ENCODE measurements at regions not wholly inside any gene's neighbourhood (a gene's known extent, or its start where the extent isn't known, plus 50 kb on each side); places are given as distances from the start of the nearest gene placed in this dataset.

GRCh38 chrX:5724123-5724522 is 504.5 kb downstream of the NLGN4X start:
- in situ Hi-C loops (cut with MboI; ENCODE audit: low pct_unique_long_range_greater_than_20kb, low sequenced_read_pairs, unreplicated experiment), result no loop called here
- TF ChIP-seq, protein P1, sequence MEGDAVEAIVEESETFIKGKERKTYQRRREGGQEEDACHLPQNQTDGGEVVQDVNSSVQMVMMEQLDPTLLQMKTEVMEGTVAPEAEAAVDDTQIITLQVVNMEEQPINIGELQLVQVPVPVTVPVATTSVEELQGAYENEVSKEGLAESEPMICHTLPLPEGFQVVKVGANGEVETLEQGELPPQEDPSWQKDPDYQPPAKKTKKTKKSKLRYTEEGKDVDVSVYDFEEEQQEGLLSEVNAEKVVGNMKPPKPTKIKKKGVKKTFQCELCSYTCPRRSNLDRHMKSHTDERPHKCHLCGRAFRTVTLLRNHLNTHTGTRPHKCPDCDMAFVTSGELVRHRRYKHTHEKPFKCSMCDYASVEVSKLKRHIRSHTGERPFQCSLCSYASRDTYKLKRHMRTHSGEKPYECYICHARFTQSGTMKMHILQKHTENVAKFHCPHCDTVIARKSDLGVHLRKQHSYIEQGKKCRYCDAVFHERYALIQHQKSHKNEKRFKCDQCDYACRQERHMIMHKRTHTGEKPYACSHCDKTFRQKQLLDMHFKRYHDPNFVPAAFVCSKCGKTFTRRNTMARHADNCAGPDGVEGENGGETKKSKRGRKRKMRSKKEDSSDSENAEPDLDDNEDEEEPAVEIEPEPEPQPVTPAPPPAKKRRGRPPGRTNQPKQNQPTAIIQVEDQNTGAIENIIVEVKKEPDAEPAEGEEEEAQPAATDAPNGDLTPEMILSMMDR (IDR thresholded peaks at IDR 0.05; ENCODE audit: extremely low read depth, insufficient read depth, missing control alignments), result no peak
- no peak for DNase-seq (ENCODE audit: low spot score)

DNA sequence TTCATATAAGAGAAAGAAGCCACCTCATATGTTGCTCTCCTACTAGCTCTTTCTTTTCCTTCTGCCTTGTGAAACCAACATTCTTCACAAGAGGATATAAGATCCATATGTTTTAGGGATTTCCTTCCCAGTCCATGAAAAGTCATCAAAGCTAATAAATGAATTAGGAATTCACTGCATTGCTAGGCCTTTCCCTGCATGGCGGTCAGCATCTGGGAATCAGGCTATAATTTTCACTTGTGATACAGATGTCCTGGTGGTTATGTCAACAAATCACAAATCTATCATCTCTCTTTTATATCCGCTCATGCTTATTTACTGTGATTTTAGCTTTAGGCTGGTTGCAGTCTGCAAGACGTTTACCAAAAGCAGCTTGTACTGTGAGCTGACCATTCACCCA is 510.0 kb downstream of the NLGN4X start:
- no peak for DNase-seq (ENCODE audit: low spot score)
- in situ Hi-C loops (cut with MboI; ENCODE audit: low pct_unique_long_range_greater_than_20kb, low sequenced_read_pairs, unreplicated experiment), result no loop called here

DNA sequence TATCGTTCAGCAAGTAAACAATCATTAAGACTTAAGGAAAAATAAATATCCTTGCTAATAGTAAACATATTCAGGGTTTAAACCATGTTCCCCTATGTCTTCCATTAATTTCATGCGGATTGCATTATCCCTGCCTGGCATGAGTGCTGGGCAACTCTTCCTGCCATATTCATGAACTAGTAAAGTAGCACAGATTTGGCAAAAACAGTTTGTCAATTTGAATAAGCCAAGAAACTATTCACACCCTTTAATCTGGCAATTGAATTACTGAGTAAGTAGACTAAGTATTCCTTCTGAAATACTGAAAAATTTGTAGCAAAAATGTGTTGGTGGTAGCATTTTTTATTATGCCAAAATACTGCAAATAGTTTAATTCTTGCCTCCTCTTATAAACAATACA is 512.0 kb downstream of the NLGN4X start:
- TF ChIP-seq, protein P1 (IDR thresholded peaks at IDR 0.05; ENCODE audit: extremely low read depth, insufficient read depth, missing control alignments), result no peak
- DNase-seq (ENCODE audit: low spot score), result no peak
- in situ Hi-C loops (cut with MboI; ENCODE audit: low pct_unique_long_range_greater_than_20kb, low sequenced_read_pairs, unreplicated experiment), result no loop called here

More for the DNA sequence above, 510.0 kb downstream of the NLGN4X start:
- TF ChIP-seq, protein P1 (IDR thresholded peaks at IDR 0.05; ENCODE audit: extremely low read depth, insufficient read depth, missing control alignments), result no peak

GRCh38 chrX:5708251-5708650 is 520.4 kb downstream of the NLGN4X start:
- TF ChIP-seq, protein P1 (IDR thresholded peaks at IDR 0.05; ENCODE audit: extremely low read depth, insufficient read depth, missing control alignments), result no peak
- in situ Hi-C loops (cut with MboI; ENCODE audit: low pct_unique_long_range_greater_than_20kb, low sequenced_read_pairs, unreplicated experiment), result no loop called here
- DNase-seq (ENCODE audit: low spot score), result no peak

DNA sequence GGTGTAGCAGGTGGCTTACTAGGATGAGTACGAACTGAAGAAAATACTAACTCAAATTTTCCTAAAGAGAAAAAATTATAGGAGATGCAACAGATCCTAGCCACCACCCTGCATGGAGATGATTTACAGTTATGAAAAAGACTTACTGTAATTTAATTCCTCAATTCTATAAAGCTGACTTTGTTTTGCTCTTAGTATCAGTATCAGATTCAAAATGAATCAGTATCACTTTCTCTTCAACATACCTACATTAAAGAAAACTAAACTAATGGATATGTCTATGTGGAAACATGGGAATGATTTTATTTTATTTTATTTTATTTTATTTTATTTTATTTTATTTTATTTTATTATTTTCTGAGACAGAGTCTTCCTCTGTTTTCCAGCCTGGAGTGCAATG is 525.8 kb downstream of the NLGN4X start:
- TF ChIP-seq, protein P1 (IDR thresholded peaks at IDR 0.05; ENCODE audit: extremely low read depth, insufficient read depth, missing control alignments), result no peak
- in situ Hi-C loops (cut with MboI; ENCODE audit: low pct_unique_long_range_greater_than_20kb, low sequenced_read_pairs, unreplicated experiment), result no loop called here
- no peak for DNase-seq (ENCODE audit: low spot score)

GRCh38 chrX:5695971-5696370 is 532.7 kb downstream of the NLGN4X start:
- TF ChIP-seq, protein P1 (IDR thresholded peaks at IDR 0.05; ENCODE audit: extremely low read depth, insufficient read depth, missing control alignments), result no peak
- DNase-seq (ENCODE audit: low spot score), result no peak
- in situ Hi-C loops (cut with MboI; ENCODE audit: low pct_unique_long_range_greater_than_20kb, low sequenced_read_pairs, unreplicated experiment), result no loop called here

DNA sequence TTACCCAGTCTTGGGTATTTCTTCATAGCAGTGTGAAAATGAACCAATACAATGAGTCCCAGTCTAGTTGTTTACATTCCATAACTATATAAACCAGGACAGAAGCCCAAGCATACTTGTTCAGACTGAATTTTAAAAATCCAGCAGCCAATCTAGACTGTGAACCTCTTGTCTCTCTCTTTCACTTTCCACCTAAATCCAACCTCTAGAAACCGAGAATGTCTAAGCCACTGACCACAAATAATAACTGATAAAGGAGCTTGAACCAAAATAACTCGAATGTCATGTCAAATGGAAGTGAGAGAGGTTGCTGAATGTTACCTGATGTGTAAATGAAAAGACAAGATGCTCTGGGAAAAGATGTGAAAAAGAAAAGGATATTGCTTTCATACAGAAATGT is 544.7 kb downstream of the NLGN4X start:
- TF ChIP-seq, protein P1 (IDR thresholded peaks at IDR 0.05; ENCODE audit: extremely low read depth, insufficient read depth, missing control alignments), result no peak
- in situ Hi-C loops (cut with MboI; ENCODE audit: low pct_unique_long_range_greater_than_20kb, low sequenced_read_pairs, unreplicated experiment), result no loop called here
- no peak for DNase-seq (ENCODE audit: low spot score)
